ENCODE measurements at regions not wholly inside any gene's neighbourhood (a gene's known extent, or its start where the extent isn't known, plus 50 kb on each side); places are given as distances from the start of the nearest gene placed in this dataset.

DNA sequence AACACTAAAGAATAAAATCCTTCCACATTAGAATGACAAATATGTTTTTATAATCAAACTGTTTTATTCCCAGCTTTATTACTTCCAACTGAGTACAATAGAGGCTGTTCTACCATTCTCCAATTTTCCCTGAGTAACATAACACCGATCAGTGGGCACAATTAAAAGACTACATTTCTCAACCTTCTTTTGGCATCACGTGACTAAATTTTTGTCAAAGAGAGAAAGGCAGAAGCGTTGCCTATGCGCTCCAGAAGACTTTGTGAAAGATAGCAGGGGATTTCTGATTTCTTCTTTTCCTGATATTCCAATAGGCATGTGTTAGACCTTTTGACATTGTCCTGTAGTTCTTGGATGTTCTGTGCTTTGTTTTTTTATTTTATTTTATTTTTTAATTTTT is 1705.6 kb upstream of the PCDH7 start:
- ATAC-seq (no peak), DNase-seq (ENCODE audit: low spot score) (no peak)
- H3K36me3 Mint-ChIP-seq (ENCODE audit: low read depth) = no peaks in the 10 kb centered on the region
- H3K27me3 Mint-ChIP-seq (ENCODE audit: insufficient read depth, low read depth, poor library complexity) = no peaks in the 10 kb centered on the region
- H3K4me1 Mint-ChIP-seq = peaks cover 12% of the 10 kb centered on the region
- TF ChIP-seq NANOG (IDR thresholded peaks at IDR 0.05; ENCODE audit: borderline replicate concordance) (no peak), JUNB (IDR thresholded peaks at IDR 0.05; ENCODE audit: unreplicated experiment) (no peak), EZH2phosphoT487 (IDR thresholded peaks at IDR 0.05; ENCODE audit: unreplicated experiment) (no peak), EZH2 (IDR thresholded peaks at IDR 0.05; ENCODE audit: low read depth, unreplicated experiment) (no peak), ZNF331 (CRISPR knock-in tag; IDR thresholded peaks at IDR 0.05; ENCODE audit: low read depth) (no peak), ZNF114 (CRISPR knock-in tag; IDR thresholded peaks at IDR 0.05) (no peak), STAT1 (IDR thresholded peaks at IDR 0.05; ENCODE audit: unreplicated experiment) (no peak), CREB1 (CRISPR knock-in tag; IDR thresholded peaks at IDR 0.05; ENCODE audit: low read depth) (no peak), POLR2AphosphoS5 (IDR thresholded peaks at IDR 0.05; ENCODE audit: low read depth) (no peak)
- TF ChIP-seq, protein P1, sequence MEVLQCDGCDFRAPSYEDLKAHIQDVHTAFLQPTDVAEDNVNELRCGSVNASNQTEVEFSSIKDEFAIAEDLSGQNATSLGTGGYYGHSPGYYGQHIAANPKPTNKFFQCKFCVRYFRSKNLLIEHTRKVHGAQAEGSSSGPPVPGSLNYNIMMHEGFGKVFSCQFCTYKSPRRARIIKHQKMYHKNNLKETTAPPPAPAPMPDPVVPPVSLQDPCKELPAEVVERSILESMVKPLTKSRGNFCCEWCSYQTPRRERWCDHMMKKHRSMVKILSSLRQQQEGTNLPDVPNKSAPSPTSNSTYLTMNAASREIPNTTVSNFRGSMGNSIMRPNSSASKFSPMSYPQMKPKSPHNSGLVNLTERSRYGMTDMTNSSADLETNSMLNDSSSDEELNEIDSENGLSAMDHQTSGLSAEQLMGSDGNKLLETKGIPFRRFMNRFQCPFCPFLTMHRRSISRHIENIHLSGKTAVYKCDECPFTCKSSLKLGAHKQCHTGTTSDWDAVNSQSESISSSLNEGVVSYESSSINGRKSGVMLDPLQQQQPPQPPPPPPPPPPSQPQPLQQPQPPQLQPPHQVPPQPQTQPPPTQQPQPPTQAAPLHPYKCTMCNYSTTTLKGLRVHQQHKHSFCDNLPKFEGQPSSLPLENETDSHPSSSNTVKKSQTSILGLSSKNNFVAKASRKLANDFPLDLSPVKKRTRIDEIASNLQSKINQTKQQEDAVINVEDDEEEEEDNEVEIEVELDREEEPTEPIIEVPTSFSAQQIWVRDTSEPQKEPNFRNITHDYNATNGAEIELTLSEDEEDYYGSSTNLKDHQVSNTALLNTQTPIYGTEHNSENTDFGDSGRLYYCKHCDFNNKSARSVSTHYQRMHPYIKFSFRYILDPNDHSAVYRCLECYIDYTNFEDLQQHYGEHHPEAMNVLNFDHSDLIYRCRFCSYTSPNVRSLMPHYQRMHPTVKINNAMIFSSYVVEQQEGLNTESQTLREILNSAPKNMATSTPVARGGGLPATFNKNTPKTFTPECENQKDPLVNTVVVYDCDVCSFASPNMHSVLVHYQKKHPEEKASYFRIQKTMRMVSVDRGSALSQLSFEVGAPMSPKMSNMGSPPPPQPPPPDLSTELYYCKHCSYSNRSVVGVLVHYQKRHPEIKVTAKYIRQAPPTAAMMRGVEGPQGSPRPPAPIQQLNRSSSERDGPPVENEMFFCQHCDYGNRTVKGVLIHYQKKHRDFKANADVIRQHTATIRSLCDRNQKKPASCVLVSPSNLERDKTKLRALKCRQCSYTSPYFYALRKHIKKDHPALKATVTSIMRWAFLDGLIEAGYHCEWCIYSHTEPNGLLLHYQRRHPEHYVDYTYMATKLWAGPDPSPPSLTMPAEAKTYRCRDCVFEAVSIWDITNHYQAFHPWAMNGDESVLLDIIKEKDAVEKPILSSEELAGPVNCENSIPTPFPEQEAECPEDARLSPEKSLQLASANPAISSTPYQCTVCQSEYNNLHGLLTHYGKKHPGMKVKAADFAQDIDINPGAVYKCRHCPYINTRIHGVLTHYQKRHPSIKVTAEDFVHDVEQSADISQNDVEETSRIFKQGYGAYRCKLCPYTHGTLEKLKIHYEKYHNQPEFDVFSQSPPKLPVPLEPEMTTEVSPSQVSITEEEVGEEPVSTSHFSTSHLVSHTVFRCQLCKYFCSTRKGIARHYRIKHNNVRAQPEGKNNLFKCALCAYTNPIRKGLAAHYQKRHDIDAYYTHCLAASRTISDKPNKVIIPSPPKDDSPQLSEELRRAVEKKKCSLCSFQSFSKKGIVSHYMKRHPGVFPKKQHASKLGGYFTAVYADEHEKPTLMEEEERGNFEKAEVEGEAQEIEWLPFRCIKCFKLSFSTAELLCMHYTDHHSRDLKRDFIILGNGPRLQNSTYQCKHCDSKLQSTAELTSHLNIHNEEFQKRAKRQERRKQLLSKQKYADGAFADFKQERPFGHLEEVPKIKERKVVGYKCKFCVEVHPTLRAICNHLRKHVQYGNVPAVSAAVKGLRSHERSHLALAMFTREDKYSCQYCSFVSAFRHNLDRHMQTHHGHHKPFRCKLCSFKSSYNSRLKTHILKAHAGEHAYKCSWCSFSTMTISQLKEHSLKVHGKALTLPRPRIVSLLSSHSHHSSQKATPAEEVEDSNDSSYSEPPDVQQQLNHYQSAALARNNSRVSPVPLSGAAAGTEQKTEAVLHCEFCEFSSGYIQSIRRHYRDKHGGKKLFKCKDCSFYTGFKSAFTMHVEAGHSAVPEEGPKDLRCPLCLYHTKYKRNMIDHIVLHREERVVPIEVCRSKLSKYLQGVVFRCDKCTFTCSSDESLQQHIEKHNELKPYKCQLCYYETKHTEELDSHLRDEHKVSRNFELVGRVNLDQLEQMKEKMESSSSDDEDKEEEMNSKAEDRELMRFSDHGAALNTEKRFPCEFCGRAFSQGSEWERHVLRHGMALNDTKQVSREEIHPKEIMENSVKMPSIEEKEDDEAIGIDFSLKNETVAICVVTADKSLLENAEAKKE (CRISPR knock-in tag; IDR thresholded peaks at IDR 0.05) = no peak
- TF ChIP-seq, protein P2, sequence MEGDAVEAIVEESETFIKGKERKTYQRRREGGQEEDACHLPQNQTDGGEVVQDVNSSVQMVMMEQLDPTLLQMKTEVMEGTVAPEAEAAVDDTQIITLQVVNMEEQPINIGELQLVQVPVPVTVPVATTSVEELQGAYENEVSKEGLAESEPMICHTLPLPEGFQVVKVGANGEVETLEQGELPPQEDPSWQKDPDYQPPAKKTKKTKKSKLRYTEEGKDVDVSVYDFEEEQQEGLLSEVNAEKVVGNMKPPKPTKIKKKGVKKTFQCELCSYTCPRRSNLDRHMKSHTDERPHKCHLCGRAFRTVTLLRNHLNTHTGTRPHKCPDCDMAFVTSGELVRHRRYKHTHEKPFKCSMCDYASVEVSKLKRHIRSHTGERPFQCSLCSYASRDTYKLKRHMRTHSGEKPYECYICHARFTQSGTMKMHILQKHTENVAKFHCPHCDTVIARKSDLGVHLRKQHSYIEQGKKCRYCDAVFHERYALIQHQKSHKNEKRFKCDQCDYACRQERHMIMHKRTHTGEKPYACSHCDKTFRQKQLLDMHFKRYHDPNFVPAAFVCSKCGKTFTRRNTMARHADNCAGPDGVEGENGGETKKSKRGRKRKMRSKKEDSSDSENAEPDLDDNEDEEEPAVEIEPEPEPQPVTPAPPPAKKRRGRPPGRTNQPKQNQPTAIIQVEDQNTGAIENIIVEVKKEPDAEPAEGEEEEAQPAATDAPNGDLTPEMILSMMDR (conservative IDR thresholded peaks at IDR 0.05; ENCODE audit: low read depth in 2 of 2) = no peak
- no peaks in the 10 kb centered on the region for H3K79me2 ChIP-seq (replicated peaks; ENCODE audit: insufficient read depth)
- H3K4me3 ChIP-seq = no peak overlapping the region
- no peaks in the 10 kb centered on the region for H3K9me2 ChIP-seq (ENCODE audit: insufficient read depth)
- H4K20me1 ChIP-seq (replicated peaks; ENCODE audit: insufficient read depth) = no peaks in the 10 kb centered on the region
- no peak overlapping the region for H3K27ac Mint-ChIP-seq
- H3K9me3 Mint-ChIP-seq = no peaks in the 10 kb centered on the region; the same call in 1 of the 3 replicates
- no peak overlapping the region for H3K4me3 Mint-ChIP-seq
- H3K4me1 ChIP-seq (ENCODE audit: insufficient read depth) = peaks cover 13% of the 10 kb centered on the region; the same call in 1 of the 2 replicates
- H2AFZ ChIP-seq = no peak overlapping the region
- H3K27ac ChIP-seq (ENCODE audit: low read depth) = no peak overlapping the region
- H3K36me3 ChIP-seq (ENCODE audit: insufficient read depth) = no peaks in the 10 kb centered on the region
- H3K27me3 ChIP-seq (ENCODE audit: insufficient read depth) = no peaks in the 10 kb centered on the region
- H3F3A ChIP-seq (replicated peaks; ENCODE audit: low read depth) = no peaks in the 10 kb centered on the region
- no peak overlapping the region for H3K4me2 ChIP-seq
